ENCODE measurements at regions not wholly inside any gene's neighbourhood (a gene's known extent, or its start where the extent isn't known, plus 50 kb on each side); places are given as distances from the start of the nearest gene placed in this dataset.

GRCh38 chr16:6689643-6690042 lies 643.0 kb upstream of the RBFOX1 start:
- DNase-seq (ENCODE audit: low read depth, low spot score) = no peak
- Histone ChIP-seq H3K27ac (no peak overlapping the region), H3K9me3 (ENCODE audit: low read depth, low read length) (no peaks in the 10 kb centered on the region), H3K36me3 (ENCODE audit: insufficient read depth, low read length) (no peaks in the 10 kb centered on the region), H3K9ac (ENCODE audit: insufficient read length) (no peak overlapping the region), H3K4me3 (no peak overlapping the region)
- no peak for TF ChIP-seq EZH2 (IDR thresholded peaks at IDR 0.05)
- no peak for TF ChIP-seq FOXP2 (optimal IDR thresholded peaks at IDR 0.05; ENCODE audit: control extremely low read depth, extremely low read length, insufficient read depth)
- no peak for TF ChIP-seq POLR2AphosphoS5 (IDR thresholded peaks at IDR 0.05; ENCODE audit: borderline replicate concordance, low read depth, low read length)

- H3K27ac ChIP-seq = no peak overlapping the region
- TF ChIP-seq EZH2 (IDR thresholded peaks at IDR 0.05) (no peak), FOXP2 (optimal IDR thresholded peaks at IDR 0.05; ENCODE audit: control extremely low read depth, extremely low read length, insufficient read depth) (no peak), POLR2AphosphoS5 (IDR thresholded peaks at IDR 0.05; ENCODE audit: borderline replicate concordance, low read depth, low read length) (no peak)
- no peaks in the 10 kb centered on the region for H3K36me3 ChIP-seq (ENCODE audit: insufficient read depth, low read length)
- H3K9ac ChIP-seq (ENCODE audit: insufficient read length) = no peak overlapping the region
- no peak for DNase-seq (ENCODE audit: low read depth, low spot score)
- H3K9me3 ChIP-seq (ENCODE audit: low read depth, low read length) = no peaks in the 10 kb centered on the region
- H3K4me3 ChIP-seq = no peak overlapping the region
These were observed 645.1 kb upstream of the RBFOX1 start for GRCh38 chr16:6687593-6687992.

- H3K27ac ChIP-seq = no peak overlapping the region
- H3K4me3 ChIP-seq = no peak overlapping the region
- no peak overlapping the region for H3K9ac ChIP-seq (ENCODE audit: insufficient read length)
- H3K36me3 ChIP-seq (ENCODE audit: insufficient read depth, low read length) = no peaks in the 10 kb centered on the region
- no peaks in the 10 kb centered on the region for H3K9me3 ChIP-seq (ENCODE audit: low read depth, low read length)
- DNase-seq (ENCODE audit: low read depth, low spot score) = peak; percentile 2
- TF ChIP-seq FOXP2 (optimal IDR thresholded peaks at IDR 0.05; ENCODE audit: control extremely low read depth, extremely low read length, insufficient read depth) (no peak), EZH2 (IDR thresholded peaks at IDR 0.05) (no peak), POLR2AphosphoS5 (IDR thresholded peaks at IDR 0.05; ENCODE audit: borderline replicate concordance, low read depth, low read length) (no peak)
These were observed 648.5 kb upstream of the RBFOX1 start for GRCh38 chr16:6684076-6684673.

GRCh38 chr16:6682142-6682811 lies 650.4 kb upstream of the RBFOX1 start:
- Histone ChIP-seq H3K27ac (no peak overlapping the region), H3K36me3 (ENCODE audit: insufficient read depth, low read length) (no peaks in the 10 kb centered on the region), H3K9me3 (ENCODE audit: low read depth, low read length) (no peaks in the 10 kb centered on the region), H3K9ac (ENCODE audit: insufficient read length) (no peak overlapping the region), H3K4me3 (no peak overlapping the region)
- DNase-seq (ENCODE audit: low read depth, low spot score) = no peak
- TF ChIP-seq POLR2AphosphoS5 (IDR thresholded peaks at IDR 0.05; ENCODE audit: borderline replicate concordance, low read depth, low read length) = no peak
- TF ChIP-seq FOXP2 (optimal IDR thresholded peaks at IDR 0.05; ENCODE audit: control extremely low read depth, extremely low read length, insufficient read depth) = no peak
- TF ChIP-seq EZH2 (IDR thresholded peaks at IDR 0.05) = no peak

- no peaks in the 10 kb centered on the region for H3K9me3 ChIP-seq (ENCODE audit: low read depth, low read length)
- no peak for DNase-seq (ENCODE audit: low read depth, low spot score)
- TF ChIP-seq EZH2 (IDR thresholded peaks at IDR 0.05) (no peak), FOXP2 (optimal IDR thresholded peaks at IDR 0.05; ENCODE audit: control extremely low read depth, extremely low read length, insufficient read depth) (no peak), POLR2AphosphoS5 (IDR thresholded peaks at IDR 0.05; ENCODE audit: borderline replicate concordance, low read depth, low read length) (no peak)
- H3K4me3 ChIP-seq = no peak overlapping the region
- H3K9ac ChIP-seq (ENCODE audit: insufficient read length) = no peak overlapping the region
- no peaks in the 10 kb centered on the region for H3K36me3 ChIP-seq (ENCODE audit: insufficient read depth, low read length)
- H3K27ac ChIP-seq = no peak overlapping the region
These were observed 654.1 kb upstream of the RBFOX1 start for GRCh38 chr16:6678586-6678985.

- TF ChIP-seq EZH2 (IDR thresholded peaks at IDR 0.05) (no peak), POLR2AphosphoS5 (IDR thresholded peaks at IDR 0.05; ENCODE audit: borderline replicate concordance, low read depth, low read length) (no peak), FOXP2 (optimal IDR thresholded peaks at IDR 0.05; ENCODE audit: control extremely low read depth, extremely low read length, insufficient read depth) (no peak)
- no peaks in the 10 kb centered on the region for H3K9me3 ChIP-seq (ENCODE audit: low read depth, low read length)
- no peak overlapping the region for H3K9ac ChIP-seq (ENCODE audit: insufficient read length)
- no peak for DNase-seq (ENCODE audit: low read depth, low spot score)
- H3K36me3 ChIP-seq (ENCODE audit: insufficient read depth, low read length) = no peaks in the 10 kb centered on the region
- H3K27ac ChIP-seq = no peak overlapping the region
- no peak overlapping the region for H3K4me3 ChIP-seq
These were observed 658.6 kb upstream of the RBFOX1 start for GRCh38 chr16:6674071-6674470.

GRCh38 chr16:6672507-6672906 lies 660.1 kb upstream of the RBFOX1 start:
- Histone ChIP-seq H3K9me3 (ENCODE audit: low read depth, low read length) (no peaks in the 10 kb centered on the region), H3K36me3 (ENCODE audit: insufficient read depth, low read length) (no peaks in the 10 kb centered on the region), H3K4me3 (no peak overlapping the region), H3K9ac (ENCODE audit: insufficient read length) (no peak overlapping the region), H3K27ac (no peak overlapping the region)
- TF ChIP-seq FOXP2 (optimal IDR thresholded peaks at IDR 0.05; ENCODE audit: control extremely low read depth, extremely low read length, insufficient read depth) (no peak), EZH2 (IDR thresholded peaks at IDR 0.05) (no peak), POLR2AphosphoS5 (IDR thresholded peaks at IDR 0.05; ENCODE audit: borderline replicate concordance, low read depth, low read length) (no peak)
- no peak for DNase-seq (ENCODE audit: low read depth, low spot score)

GRCh38 chr16:6667393-6667792 lies 665.3 kb upstream of the RBFOX1 start:
- Histone ChIP-seq H3K9me3 (ENCODE audit: low read depth, low read length) (no peaks in the 10 kb centered on the region), H3K27ac (no peak overlapping the region), H3K9ac (ENCODE audit: insufficient read length) (no peak overlapping the region), H3K4me3 (no peak overlapping the region), H3K36me3 (ENCODE audit: insufficient read depth, low read length) (no peaks in the 10 kb centered on the region)
- DNase-seq (ENCODE audit: low read depth, low spot score) = no peak
- no peak for TF ChIP-seq EZH2 (IDR thresholded peaks at IDR 0.05)
- no peak for TF ChIP-seq POLR2AphosphoS5 (IDR thresholded peaks at IDR 0.05; ENCODE audit: borderline replicate concordance, low read depth, low read length)
- no peak for TF ChIP-seq FOXP2 (optimal IDR thresholded peaks at IDR 0.05; ENCODE audit: control extremely low read depth, extremely low read length, insufficient read depth)

All from SK-N-MC (cell line).